Lung (tissue), 11 donors: ENCODE measurements at regions not wholly inside any gene's neighbourhood (a gene's known extent, or its start where the extent isn't known, plus 50 kb on each side); places are given as distances from the start of the nearest gene placed in this dataset.

Experiments
- ATAC-seq: fragments of 200-7000 bp; cut with Tn5 transposase; one replicate; pipeline ENCODE4 v1.9.1; 2020; ENCODE audit warnings: moderate number of reproducible peaks; ENCODE audit not compliant: insufficient read depth, low FRiP score
- DNase-seq, 3 donors: peaks; one replicate each; pipeline ENCODE4 v3.0.0-alpha.2; 2013 to 2017
- H3K27ac ChIP-seq, 2 donors: one replicate each; pipeline ENCODE4 v1.5.1; 2013; ENCODE audit warnings: mild to moderate bottlenecking in 2 of 2, moderate library complexity in 2 of 2, control low read depth in 1 of 2, inconsistent platforms in 1 of 2, low read depth in 1 of 2, low read length in 1 of 2
- H3K27me3 ChIP-seq, 3 donors: one replicate each; pipeline ENCODE4 v1.5.1; 2013; ENCODE audit warnings: low read length in 2 of 3; ENCODE audit not compliant: control insufficient read depth in 3 of 3, insufficient read depth in 3 of 3
- H3K36me3 ChIP-seq, 4 donors: one replicate each; pipeline ENCODE4 v1.5.1; 2013; ENCODE audit warnings: low read length in 4 of 4, mild to moderate bottlenecking in 1 of 4, moderate library complexity in 1 of 4; ENCODE audit not compliant: control insufficient read depth in 4 of 4, insufficient read depth in 4 of 4
- H3K4me1 ChIP-seq, 5 donors: one replicate each; pipeline ENCODE4 v1.5.1; 2013; ENCODE audit warnings: low read length in 5 of 5, mild to moderate bottlenecking in 2 of 5, moderate library complexity in 1 of 5; ENCODE audit not compliant: control insufficient read depth in 5 of 5, insufficient read depth in 5 of 5
- H3K4me3 ChIP-seq: one replicate; pipeline ENCODE4 v1.5.1; 2013; ENCODE audit warnings: mild to moderate bottlenecking, control low read depth, moderate library complexity
- H3K9ac ChIP-seq, 2 donors: one replicate each; pipeline ENCODE4 v1.5.1; 2013; ENCODE audit warnings: low read length in 2 of 2, control low read depth in 1 of 2; ENCODE audit not compliant: insufficient read depth in 1 of 2
- H3K9me3 ChIP-seq, 4 donors: one replicate each; pipeline ENCODE4 v1.5.1; 2013; ENCODE audit warnings: low read length in 3 of 4, mild to moderate bottlenecking in 1 of 4, moderate library complexity in 1 of 4; ENCODE audit not compliant: control insufficient read depth in 4 of 4, insufficient read depth in 3 of 4
- CTCF ChIP-seq: IDR thresholded peaks from 2 replicates; pipeline ENCODE4 v1.5.1; 2012; ENCODE audit warnings: mild to moderate bottlenecking; ENCODE audit errors: control extremely low read depth, extremely low read depth
- WGBS, 2 donors: extraction: QIAGEN DNeasy Blood & Tissue Kit; methylation state at CpG; one replicate each; pipeline ENCODE4 v1.1.7; 2013; 5-methylcytosine and 5-hydroxymethylcytosine counted together
- donor health status: control.
- donor health status: control.
- donor health status: Bipolar disorder and iron deficiency.
- donor health status: healthy.
- donor health status: DM: yes; HTN: yes; CAD: no.

DNA sequence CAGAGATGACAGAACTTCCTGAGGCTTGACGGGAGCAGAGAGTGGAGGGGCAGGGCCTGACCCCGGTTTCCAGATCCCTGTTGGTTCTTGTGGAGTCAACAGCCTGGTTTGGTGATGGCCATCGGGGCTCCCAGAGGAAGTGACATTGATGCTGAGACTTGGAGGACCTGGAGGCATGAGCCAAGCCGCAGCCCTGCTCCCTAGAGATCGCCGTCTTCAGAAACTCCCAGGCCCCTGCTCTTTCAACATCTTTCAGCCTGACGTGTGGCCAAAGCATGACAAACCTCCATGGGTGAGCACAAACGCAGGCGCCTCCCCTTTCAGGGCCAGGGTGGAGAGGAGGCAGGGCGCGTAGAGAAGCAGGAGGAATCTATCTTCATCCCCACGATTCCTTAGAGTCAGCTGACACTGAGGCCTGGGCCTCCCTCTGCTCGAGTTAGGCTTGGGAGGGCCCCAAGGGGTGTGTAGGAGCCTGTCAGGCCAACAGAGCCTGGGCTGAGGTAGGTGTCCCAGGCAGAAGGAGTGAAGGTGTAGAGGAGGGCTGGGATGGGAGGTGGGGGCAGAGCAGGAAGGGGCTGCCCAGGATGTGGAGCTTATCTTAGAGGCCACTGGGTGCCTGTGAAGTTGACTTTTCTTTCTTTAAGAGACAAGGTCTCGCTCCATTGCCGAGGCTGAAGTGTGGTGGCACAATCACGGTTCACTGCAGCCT is 56.1 kb upstream of the MED9 start:
- WGBS, 2 donors, result 78 to 79% methylated on average over 16 of the region's 16 CpGs
- peak in 1 of 3 donors; percentile 58 for DNase-seq
- H3K9ac ChIP-seq, result no peak overlapping the region

DNA sequence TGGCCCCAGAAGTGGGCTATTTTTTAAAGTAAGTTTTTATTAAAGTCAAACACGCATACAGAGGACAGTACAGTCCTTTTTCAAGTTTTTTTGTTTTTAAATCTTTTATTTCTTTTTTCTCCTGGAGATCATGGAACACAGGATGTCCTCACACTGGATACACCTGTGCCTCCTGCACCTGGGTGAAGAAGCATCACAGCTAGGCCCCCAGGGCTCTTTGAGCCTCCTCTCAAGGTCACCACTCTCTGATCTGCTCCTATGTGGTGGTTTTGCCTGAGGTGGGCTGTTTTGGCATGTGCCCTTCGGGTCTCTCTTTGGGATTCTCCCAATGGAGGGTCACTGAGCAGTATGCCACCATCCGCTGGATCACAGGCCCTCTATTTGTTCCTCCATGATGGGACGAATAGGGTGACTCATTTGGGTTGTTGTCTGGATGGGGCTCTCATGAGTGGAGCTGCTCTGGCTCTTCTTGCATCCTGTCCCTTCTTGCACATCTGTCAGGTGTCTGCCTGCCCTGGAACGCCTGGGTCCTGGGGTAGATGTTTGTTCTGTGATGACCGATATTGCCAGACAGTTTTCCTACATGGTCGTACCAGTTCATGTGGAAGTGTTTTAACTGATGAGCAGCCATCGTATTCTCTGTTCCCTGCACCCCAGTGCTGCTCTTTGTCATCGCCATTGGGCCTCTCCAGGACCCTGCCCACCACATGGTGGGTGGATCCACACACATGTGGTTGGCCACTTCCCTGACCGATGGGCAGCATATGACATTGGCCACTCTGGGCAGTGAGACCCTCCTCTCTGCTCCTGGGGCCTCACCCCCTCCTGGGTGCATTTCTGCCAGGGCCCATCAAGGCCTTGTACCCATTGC is 55.2 kb upstream of the MED9 start:
- TF ChIP-seq CTCF, result no peak
- no peak overlapping the region for H3K4me3 ChIP-seq
- H3K9me3 ChIP-seq, result peaks cover 0 to 5% (median 0%) of the 10 kb centered on the region in 4 donors
- H3K9ac ChIP-seq, result no peak overlapping the region
- 94% methylated on average over 10 of the region's 10 CpGs for WGBS, 2 donors
- H3K27me3 ChIP-seq, result no peaks in the 10 kb centered on the region
- ATAC-seq, result no peak
- H3K27ac ChIP-seq, result no peak overlapping the region
- DNase-seq, result no peak
- peaks cover 0 to 8% (median 0%) of the 10 kb centered on the region in 5 donors for H3K4me1 ChIP-seq
- no peaks in the 10 kb centered on the region for H3K36me3 ChIP-seq

More for the DNA sequence above, 56.1 kb upstream of the MED9 start:
- H3K4me1 ChIP-seq, result peaks cover 0 to 12% (median 0%) of the 10 kb centered on the region in 5 donors
- H3K9me3 ChIP-seq, result peaks cover 0 to 5% (median 0%) of the 10 kb centered on the region in 4 donors
- no peak overlapping the region for H3K27ac ChIP-seq
- H3K27me3 ChIP-seq, result no peaks in the 10 kb centered on the region
- TF ChIP-seq CTCF, result no peak
- no peak overlapping the region for H3K4me3 ChIP-seq
- H3K36me3 ChIP-seq, result no peaks in the 10 kb centered on the region
- ATAC-seq, result no peak

DNA sequence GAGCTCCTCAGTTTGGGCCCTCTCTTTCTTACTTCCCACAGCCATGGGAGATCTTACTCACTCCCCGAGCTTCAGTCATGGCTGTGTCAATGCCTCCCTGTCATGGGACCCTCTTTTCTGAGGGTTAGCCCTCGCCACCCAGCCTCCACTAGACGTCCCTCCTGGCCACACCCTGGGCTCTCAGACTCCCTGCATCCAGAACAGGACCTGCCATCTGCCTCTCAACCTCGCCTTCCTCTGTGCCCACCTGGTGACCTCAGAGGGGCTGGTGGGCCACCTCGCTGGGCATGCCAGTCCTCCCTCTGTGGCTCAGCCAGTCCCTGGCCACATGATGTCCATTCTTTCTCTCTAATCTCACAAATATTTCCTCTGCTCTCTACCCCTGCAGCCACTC is 54.6 kb upstream of the MED9 start:
- H3K4me3 ChIP-seq, result no peak overlapping the region
- no peaks in the 10 kb centered on the region for H3K27me3 ChIP-seq
- H3K36me3 ChIP-seq, result no peaks in the 10 kb centered on the region
- no peak overlapping the region for H3K27ac ChIP-seq
- ATAC-seq, result no peak
- peaks cover 0 to 5% (median 0%) of the 10 kb centered on the region in 5 donors for H3K4me1 ChIP-seq
- WGBS, 2 donors, result 85 to 93% methylated on average over 5 of the region's 5 CpGs
- TF ChIP-seq CTCF, result no peak
- no peak for DNase-seq
- H3K9ac ChIP-seq, result no peak overlapping the region
- peaks cover 0 to 5% (median 0%) of the 10 kb centered on the region in 4 donors for H3K9me3 ChIP-seq
